Naive thymus-derived CD4-positive, alpha-beta T cell (primary cell): ENCODE measurements at regions not wholly inside any gene's neighbourhood (a gene's known extent, or its start where the extent isn't known, plus 50 kb on each side); places are given as distances from the start of the nearest gene placed in this dataset.

Source experiments
- ATAC-seq: fragments of 150-1000 bp; cut with Tn5 transposase; 2 replicates; pipeline ENCODE4 v1.10.0; 2021; ENCODE audit warnings: mild to moderate bottlenecking, moderate library complexity
- CTCF ChIA-PET: fragments of 350-600 bp; sonication (Branson Sonifier 250); formaldehyde crosslinking; loops from one replicate; lab custom pipeline; 2021; ENCODE audit warnings: antibody characterized with exemption; lab: Charles Lee
- POLR2A ChIA-PET: fragments of 350-600 bp; sonication (Branson Sonifier 250); formaldehyde crosslinking; loops from one replicate; lab custom pipeline; 2021; ENCODE audit warnings: antibody characterized with exemption, inconsistent platforms; lab: Charles Lee
- DNase-seq, 9 donors: peaks; one replicate each; pipeline versions ENCODE4 v3.0.0 to v3.0.0-alpha.2; 2020 to 2022; ENCODE audit warnings: mixed read lengths in 1 of 9
- H3K27ac ChIP-seq: one replicate; pipeline ENCODE4 v1.7.0; 2013; ENCODE audit warnings: mild to moderate bottlenecking, low read depth, low read length, moderate library complexity
- H3K27me3 ChIP-seq, 2 donors: one replicate each; pipeline ENCODE4 v1.7.0; 2013; ENCODE audit warnings: low read length in 2 of 2, mild to moderate bottlenecking in 2 of 2, moderate library complexity in 2 of 2; ENCODE audit not compliant: control insufficient read depth in 2 of 2, insufficient read depth in 2 of 2
- H3K36me3 ChIP-seq, 3 experiments: 1 replicate in 2 of 3; 2 replicates in 1 of 3; pipeline ENCODE4 v1.7.0; 2013; ENCODE audit warnings: low read length in 3 of 3, mild to moderate bottlenecking in 3 of 3, moderate library complexity in 1 of 3; ENCODE audit not compliant: insufficient read depth in 3 of 3, control insufficient read depth in 2 of 3
- H3K4me1 ChIP-seq, 2 donors: one replicate each; pipeline ENCODE4 v1.7.0; 2013; ENCODE audit warnings: low read length in 2 of 2, mild to moderate bottlenecking in 2 of 2, moderate library complexity in 1 of 2; ENCODE audit not compliant: control insufficient read depth in 2 of 2, insufficient read depth in 2 of 2
- H3K4me3 ChIP-seq: 2 replicates; pipeline ENCODE4 v1.7.0; 2013; ENCODE audit warnings: mild to moderate bottlenecking, low read length
- H3K9me3 ChIP-seq, 3 experiments: 1 replicate in 2 of 3; 2 replicates in 1 of 3; pipeline ENCODE4 v1.7.0; 2013; ENCODE audit warnings: low read length in 3 of 3; ENCODE audit not compliant: control insufficient read depth in 2 of 3
- H3K27ac Mint-ChIP-seq, 9 donors: one replicate each; pipeline ENCODE4 v1.8.0; 2020 to 2022; ENCODE audit warnings: mixed read lengths in 9 of 9, mild to moderate bottlenecking in 8 of 9, moderate library complexity in 5 of 9, inconsistent platforms in 2 of 9
- H3K27me3 Mint-ChIP-seq, 5 donors: one replicate each; pipeline ENCODE4 v1.8.0; 2021 to 2022; ENCODE audit warnings: mixed read lengths in 5 of 5, mild to moderate bottlenecking in 1 of 5
- H3K36me3 Mint-ChIP-seq, 5 donors: one replicate each; pipeline ENCODE4 v1.8.0; 2020 to 2022; ENCODE audit warnings: mixed read lengths in 5 of 5, mild to moderate bottlenecking in 3 of 5, inconsistent platforms in 1 of 5
- H3K4me1 Mint-ChIP-seq, 7 donors: one replicate each; pipeline ENCODE4 v1.8.0; 2020 to 2022; ENCODE audit warnings: mixed read lengths in 7 of 7, mild to moderate bottlenecking in 3 of 7, inconsistent platforms in 1 of 7
- H3K4me3 Mint-ChIP-seq, 10 donors: one replicate each; pipeline ENCODE4 v1.8.0; 2020 to 2022; ENCODE audit warnings: mild to moderate bottlenecking in 10 of 10, mixed read lengths in 10 of 10, moderate library complexity in 6 of 10, inconsistent platforms in 2 of 10
- H3K9me3 Mint-ChIP-seq, 11 donors: one replicate each; pipeline ENCODE4 v1.8.0; 2020 to 2022; ENCODE audit warnings: mixed read lengths in 11 of 11, mild to moderate bottlenecking in 4 of 11, inconsistent platforms in 1 of 11, moderate library complexity in 1 of 11
- intact Hi-C, 2 donors: fragments of 100-400 bp; cut with micrococcal nuclease; formaldehyde crosslinking; loops; one replicate each; pipeline ENCODE4 v1.15.1; 2023

GRCh38 chr22:49365191-49365837 lies 462.4 kb downstream of the BRD1 start:
- H3K9me3 Mint-ChIP-seq: no peaks in the 10 kb centered on the region
- H3K4me3 Mint-ChIP-seq: no peak overlapping the region
- CTCF ChIA-PET: no interaction called here
- no peaks in the 10 kb centered on the region for H3K36me3 ChIP-seq
- H3K27me3 Mint-ChIP-seq: peaks cover 3 to 40% (median 22%) of the 10 kb centered on the region in 5 donors
- H3K9me3 ChIP-seq: no peaks in the 10 kb centered on the region
- no peak overlapping the region for H3K27ac ChIP-seq
- H3K36me3 Mint-ChIP-seq: no peaks in the 10 kb centered on the region
- H3K4me1 ChIP-seq: no peaks in the 10 kb centered on the region
- H3K27ac Mint-ChIP-seq: peak overlapping the region in 1 of 9 donors; percentile 4
- POLR2A ChIA-PET: no interaction called here
- DNase-seq (no peak), ATAC-seq (no peak)
- H3K4me1 Mint-ChIP-seq: peaks cover 0 to 4% (median 0%) of the 10 kb centered on the region in 7 donors
- intact Hi-C loops: no loop called here
- H3K27me3 ChIP-seq: no peaks in the 10 kb centered on the region
- no peak overlapping the region for H3K4me3 ChIP-seq

- no peaks in the 10 kb centered on the region for H3K9me3 Mint-ChIP-seq
- ATAC-seq (no peak), DNase-seq (no peak)
- POLR2A ChIA-PET: no interaction called here
- Histone ChIP-seq H3K9me3 (no peaks in the 10 kb centered on the region), H3K4me3 (no peak overlapping the region), H3K27me3 (no peaks in the 10 kb centered on the region), H3K36me3 (no peaks in the 10 kb centered on the region), H3K27ac (no peak overlapping the region), H3K4me1 (no peaks in the 10 kb centered on the region)
- intact Hi-C loops: no loop called here
- CTCF ChIA-PET: no interaction called here
- no peak overlapping the region for H3K27ac Mint-ChIP-seq
- H3K36me3 Mint-ChIP-seq: no peaks in the 10 kb centered on the region
- peaks cover 5 to 36% (median 22%) of the 10 kb centered on the region in 5 donors for H3K27me3 Mint-ChIP-seq
- H3K4me3 Mint-ChIP-seq: no peak overlapping the region
- H3K4me1 Mint-ChIP-seq: peaks cover 0 to 4% (median 0%) of the 10 kb centered on the region in 7 donors
These were observed 463.3 kb downstream of the BRD1 start for GRCh38 chr22:49364398-49364797.

DNA sequence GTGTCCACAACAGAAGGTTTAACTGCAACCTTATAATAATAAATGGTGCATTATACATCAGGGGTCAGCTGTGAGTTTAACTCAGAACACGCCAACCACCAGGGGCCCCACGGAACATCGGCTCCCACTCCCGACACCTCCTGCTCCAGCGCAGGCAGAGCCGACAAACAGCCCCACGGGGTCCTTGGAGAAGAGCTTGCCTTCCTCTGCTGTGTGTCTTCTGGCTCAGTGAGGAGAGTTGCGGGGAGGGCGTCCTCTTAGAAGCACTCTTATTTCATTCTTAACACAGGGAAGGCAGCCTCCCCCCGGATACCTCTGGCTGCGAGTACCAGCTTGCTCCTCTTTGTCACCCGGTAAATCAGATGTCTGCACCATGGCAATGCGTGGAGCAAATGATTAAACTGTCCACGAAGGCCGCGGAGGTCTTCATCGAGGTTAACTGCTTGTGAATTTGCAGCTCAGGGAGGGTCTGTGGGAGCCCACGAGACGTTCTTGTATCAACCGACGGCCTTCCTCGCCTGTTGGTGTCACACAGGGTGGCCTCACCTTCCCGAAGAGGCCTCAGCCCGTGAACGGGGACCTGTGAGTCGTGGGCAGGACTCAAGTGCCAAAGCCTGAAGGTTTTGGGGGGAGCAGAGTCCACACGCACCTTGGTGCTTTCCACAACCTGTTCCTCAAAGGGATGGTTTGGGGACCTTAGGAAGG lies 464.0 kb downstream of the BRD1 start:
- no peak for DNase-seq
- POLR2A ChIA-PET: no interaction called here
- H3K9me3 ChIP-seq: no peaks in the 10 kb centered on the region

DNA sequence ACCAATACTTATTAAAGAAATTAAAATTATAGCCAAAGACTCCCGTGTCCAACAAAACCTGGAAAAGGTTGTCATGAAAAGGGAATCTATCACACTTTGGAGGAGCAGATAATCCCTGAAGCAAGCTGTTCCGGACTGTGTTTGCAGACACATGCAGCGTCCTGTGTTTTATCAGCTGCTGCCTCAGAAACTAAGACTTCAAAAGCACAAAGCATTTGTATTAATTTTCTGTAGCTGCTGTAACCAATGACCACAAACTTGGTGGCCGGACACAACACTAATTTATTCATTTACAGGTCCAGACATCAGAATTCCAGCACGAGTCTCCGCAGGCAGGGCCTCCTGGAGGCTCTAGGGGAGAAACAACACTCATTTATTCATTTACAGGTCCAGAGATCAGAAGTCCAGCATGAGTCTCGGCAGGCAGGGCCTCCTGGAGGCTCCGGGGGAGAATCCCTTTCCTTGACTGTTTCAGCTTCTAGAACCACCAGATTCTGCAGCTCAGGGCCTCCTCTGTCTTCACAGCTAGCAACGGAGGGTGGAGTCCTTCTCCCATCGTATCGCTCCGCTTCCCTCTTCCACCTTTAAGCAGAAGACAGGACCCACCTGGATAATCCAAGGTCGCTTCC lies 465.3 kb downstream of the BRD1 start:
- Histone ChIP-seq H3K27me3 (no peaks in the 10 kb centered on the region), H3K36me3 (no peaks in the 10 kb centered on the region), H3K9me3 (no peaks in the 10 kb centered on the region), H3K27ac (no peak overlapping the region), H3K4me3 (no peak overlapping the region), H3K4me1 (no peaks in the 10 kb centered on the region)
- Mint-ChIP-seq H3K27ac (no peak overlapping the region), H3K4me1 (no peaks in the 10 kb centered on the region), H3K9me3 (no peaks in the 10 kb centered on the region), H3K27me3 (peaks cover 5 to 31% (median 20%) of the 10 kb centered on the region in 5 donors), H3K36me3 (no peaks in the 10 kb centered on the region), H3K4me3 (no peak overlapping the region)
- DNase-seq (no peak), ATAC-seq (no peak)
- intact Hi-C loops: no loop called here
- POLR2A ChIA-PET: no interaction called here
- CTCF ChIA-PET: no interaction called here

More for the DNA sequence above, 464.0 kb downstream of the BRD1 start:
- Histone ChIP-seq H3K4me1 (no peaks in the 10 kb centered on the region), H3K27me3 (no peaks in the 10 kb centered on the region), H3K36me3 (no peaks in the 10 kb centered on the region), H3K4me3 (no peak overlapping the region), H3K27ac (no peak overlapping the region)
- Mint-ChIP-seq H3K4me1 (no peaks in the 10 kb centered on the region), H3K36me3 (no peaks in the 10 kb centered on the region), H3K27ac (no peak overlapping the region), H3K4me3 (no peak overlapping the region), H3K9me3 (no peaks in the 10 kb centered on the region), H3K27me3 (peaks cover 5 to 34% (median 16%) of the 10 kb centered on the region in 5 donors)
- no peak for ATAC-seq
- CTCF ChIA-PET: no interaction called here
- intact Hi-C loops: no loop called here

- POLR2A ChIA-PET: no interaction called here
- Histone ChIP-seq H3K27ac (no peak overlapping the region), H3K9me3 (no peaks in the 10 kb centered on the region), H3K27me3 (no peaks in the 10 kb centered on the region), H3K4me3 (no peak overlapping the region), H3K36me3 (no peaks in the 10 kb centered on the region), H3K4me1 (no peaks in the 10 kb centered on the region)
- Mint-ChIP-seq H3K4me3 (no peak overlapping the region), H3K36me3 (no peaks in the 10 kb centered on the region), H3K9me3 (no peaks in the 10 kb centered on the region), H3K27ac (no peak overlapping the region), H3K27me3 (peaks cover 7 to 33% (median 26%) of the 10 kb centered on the region in 5 donors), H3K4me1 (no peaks in the 10 kb centered on the region)
- ATAC-seq (no peak), DNase-seq (no peak)
- CTCF ChIA-PET: no interaction called here
- intact Hi-C loops: no loop called here
These were observed 466.5 kb downstream of the BRD1 start for GRCh38 chr22:49361164-49361563.

- no peaks in the 10 kb centered on the region for H3K4me1 Mint-ChIP-seq
- ATAC-seq (no peak), DNase-seq (no peak)
- Histone ChIP-seq H3K4me1 (no peaks in the 10 kb centered on the region), H3K36me3 (no peaks in the 10 kb centered on the region), H3K4me3 (no peak overlapping the region), H3K27me3 (no peaks in the 10 kb centered on the region), H3K27ac (no peak overlapping the region), H3K9me3 (no peaks in the 10 kb centered on the region)
- ChIA-PET POLR2A (no interaction called here), CTCF (no interaction called here)
- intact Hi-C loops: no loop called here
- H3K4me3 Mint-ChIP-seq: no peak overlapping the region
- no peaks in the 10 kb centered on the region for H3K9me3 Mint-ChIP-seq
- H3K27me3 Mint-ChIP-seq: peaks cover 7 to 33% (median 30%) of the 10 kb centered on the region in 5 donors
- H3K36me3 Mint-ChIP-seq: no peaks in the 10 kb centered on the region
- H3K27ac Mint-ChIP-seq: no peak overlapping the region
These were observed 466.9 kb downstream of the BRD1 start for GRCh38 chr22:49360746-49361145.
